ENCODE measurements at regions not wholly inside any gene's neighbourhood (a gene's known extent, or its start where the extent isn't known, plus 50 kb on each side); places are given as distances from the start of the nearest gene placed in this dataset.

GRCh38 chr9:6098431-6098830, 83.0 kb upstream of the RANBP6 start:
- TF ChIP-seq, protein P1, sequence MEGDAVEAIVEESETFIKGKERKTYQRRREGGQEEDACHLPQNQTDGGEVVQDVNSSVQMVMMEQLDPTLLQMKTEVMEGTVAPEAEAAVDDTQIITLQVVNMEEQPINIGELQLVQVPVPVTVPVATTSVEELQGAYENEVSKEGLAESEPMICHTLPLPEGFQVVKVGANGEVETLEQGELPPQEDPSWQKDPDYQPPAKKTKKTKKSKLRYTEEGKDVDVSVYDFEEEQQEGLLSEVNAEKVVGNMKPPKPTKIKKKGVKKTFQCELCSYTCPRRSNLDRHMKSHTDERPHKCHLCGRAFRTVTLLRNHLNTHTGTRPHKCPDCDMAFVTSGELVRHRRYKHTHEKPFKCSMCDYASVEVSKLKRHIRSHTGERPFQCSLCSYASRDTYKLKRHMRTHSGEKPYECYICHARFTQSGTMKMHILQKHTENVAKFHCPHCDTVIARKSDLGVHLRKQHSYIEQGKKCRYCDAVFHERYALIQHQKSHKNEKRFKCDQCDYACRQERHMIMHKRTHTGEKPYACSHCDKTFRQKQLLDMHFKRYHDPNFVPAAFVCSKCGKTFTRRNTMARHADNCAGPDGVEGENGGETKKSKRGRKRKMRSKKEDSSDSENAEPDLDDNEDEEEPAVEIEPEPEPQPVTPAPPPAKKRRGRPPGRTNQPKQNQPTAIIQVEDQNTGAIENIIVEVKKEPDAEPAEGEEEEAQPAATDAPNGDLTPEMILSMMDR (conservative IDR thresholded peaks at IDR 0.05; ENCODE audit: low read depth, low read length), result no peak
- no peak for TF ChIP-seq EZH2 (IDR thresholded peaks at IDR 0.05; ENCODE audit: borderline replicate concordance, low read depth, low read length, poor library complexity, severe bottlenecking)

Measured in A673 (cell line).